GM12878 (cell line): ENCODE measurements at regions not wholly inside any gene's neighbourhood (a gene's known extent, or its start where the extent isn't known, plus 50 kb on each side); places are given as distances from the start of the nearest gene placed in this dataset.

ENCODE experiments used
- ATAC-seq: fragments of 200-7000 bp; cut with Tn5 transposase; 3 replicates; pipeline ENCODE4 v1.9.1; 2020; ENCODE audit warnings: mild to moderate bottlenecking, moderate library complexity
- BruUV-seq: library from RNA; stranded (reverse); fragments of 400-500 nt; replicated peaks from 2 replicates; lab custom pipeline; 2021; lab: Mats Ljungman, UMichigan
- CTCF ChIA-PET: fragments of 300-600 bp; sonication (Branson Sonifier 250); formaldehyde crosslinking; extraction: SDS; loops from one replicate; lab custom pipeline; 2021; ENCODE audit warnings: inconsistent platforms; lab: Yijun Ruan, JAX
- POLR2A ChIA-PET: fragments of 350-600 bp; formaldehyde crosslinking; extraction: SDS; loops from one replicate; lab custom pipeline; 2021; ENCODE audit warnings: inconsistent platforms; lab: Charles Lee
- RAD21 ChIA-PET: fragments of 300-600 bp; sonication (Branson Sonifier 250); formaldehyde crosslinking; loops from one replicate; lab custom pipeline; 2023; ENCODE audit warnings: antibody characterized with exemption; ENCODE audit not compliant: unreplicated experiment; lab: Charles Lee
- SMC1A ChIA-PET: fragments of 300-600 bp; sonication (Branson Sonifier 250); formaldehyde crosslinking; loops from one replicate; lab custom pipeline; 2023; ENCODE audit not compliant: unreplicated experiment, uncharacterized antibody; lab: Charles Lee
- DNase-seq: peaks from one replicate; pipeline ENCODE4 v3.0.0-alpha.2; 2011; ENCODE audit warnings: low read depth, low spot score
- FAIRE-seq: peaks from 3 replicates; lab custom pipeline; 2011; peaks lifted over from hg19 to GRCh38; lab: Jason Lieb, UNC
- H2AFZ ChIP-seq: 2 replicates; pipeline ENCODE4 v1.6.0; 2011; ENCODE audit warnings: low read depth, low read length, control low read depth; ENCODE audit not compliant: control insufficient read depth
- H3K27ac ChIP-seq: 2 replicates; pipeline ENCODE4 v1.5.1; 2011; ENCODE audit warnings: control low read depth; ENCODE audit not compliant: control insufficient read depth, insufficient read depth
- H3K27me3 ChIP-seq, 2 experiments: replicated peaks in 1 of 2; 2 replicates each; pipeline versions ENCODE4 v1.6.0 to v1.6.1; 2011; ENCODE audit warnings: low read length in 1 of 2; ENCODE audit not compliant: control insufficient read depth in 2 of 2, insufficient read depth in 2 of 2
- H3K36me3 ChIP-seq, 2 experiments: 2 replicates each; pipeline ENCODE4 v1.5.1; 2011; ENCODE audit warnings: low read length in 1 of 2; ENCODE audit not compliant: control insufficient read depth in 2 of 2, insufficient read depth in 2 of 2
- H3K4me1 ChIP-seq: 2 replicates; pipeline ENCODE4 v1.6.1; 2011; ENCODE audit warnings: mild to moderate bottlenecking, low read length, moderate library complexity, mixed read lengths; ENCODE audit not compliant: control insufficient read depth, insufficient read depth
- H3K4me2 ChIP-seq: 2 replicates; pipeline ENCODE4 v1.6.0; 2011; ENCODE audit warnings: control low read depth; ENCODE audit not compliant: control insufficient read depth, insufficient read depth
- H3K4me3 ChIP-seq: fragments of 200-600 bp; sonication (generic); 2 replicates; pipeline ENCODE4 v1.5.1; 2016
- H3K79me2 ChIP-seq: 2 replicates; pipeline ENCODE4 v1.6.0; 2011; ENCODE audit warnings: low read length; ENCODE audit not compliant: control insufficient read depth, insufficient read depth
- H3K9ac ChIP-seq: 2 replicates; pipeline ENCODE4 v1.8.0; 2011; ENCODE audit warnings: low read length, control low read depth, mixed read lengths; ENCODE audit not compliant: control insufficient read depth, insufficient read depth
- H3K9me3 ChIP-seq: replicated peaks from 3 replicates; pipeline ENCODE4 v1.5.1; 2011; ENCODE audit warnings: mild to moderate bottlenecking, low read length; ENCODE audit not compliant: control insufficient read depth, insufficient read depth
- H4K20me1 ChIP-seq: 2 replicates; pipeline ENCODE4 v1.6.0; 2011; ENCODE audit not compliant: control insufficient read depth, insufficient read depth
- BCL11A ChIP-seq: IDR thresholded peaks from 2 replicates; pipeline ENCODE4 v1.6.1; 2011; ENCODE audit warnings: low read depth, low read length
- CREM ChIP-seq: IDR thresholded peaks from 2 replicates; pipeline ENCODE4 v1.6.1; 2014; ENCODE audit warnings: antibody characterized with exemption, low read depth
- HDAC6 ChIP-seq: fragments of 200-600 bp; sonication (generic); IDR thresholded peaks from one replicate; pipeline ENCODE4 v1.8.0; 2017; ENCODE audit warnings: antibody characterized with exemption; ENCODE audit not compliant: unreplicated experiment
- MEF2A ChIP-seq: IDR thresholded peaks from 2 replicates; pipeline ENCODE4 v1.6.1; 2011; ENCODE audit warnings: low read depth, mild to moderate bottlenecking, low read length, moderate library complexity; ENCODE audit not compliant: insufficient read depth
- MTA3 ChIP-seq: IDR thresholded peaks from 2 replicates; pipeline ENCODE4 v1.6.1; 2012; ENCODE audit warnings: low read length, inconsistent platforms, borderline replicate concordance
- MYB ChIP-seq: fragments of 150-350 bp; IDR thresholded peaks from 2 replicates; pipeline ENCODE4 v1.6.1; 2014; ENCODE audit warnings: mild to moderate bottlenecking, low read depth, low read length, borderline replicate concordance
- NFYB ChIP-seq: IDR thresholded peaks from 2 replicates; pipeline ENCODE4 v1.6.1; 2011; ENCODE audit warnings: low read depth, mild to moderate bottlenecking, low read length, improper control_type of control experiment, moderate library complexity; ENCODE audit not compliant: insufficient read depth
- NR2C2 ChIP-seq: IDR thresholded peaks from 2 replicates; pipeline ENCODE4 v1.6.1; 2011; ENCODE audit warnings: borderline replicate concordance, low read depth; ENCODE audit not compliant: control insufficient read depth, insufficient read length
- NR2F1 ChIP-seq: fragments of 450-650 bp; conservative IDR thresholded peaks from 2 replicates; pipeline ENCODE4 v1.6.1; 2017; ENCODE audit warnings: mild to moderate bottlenecking
- RBBP5 ChIP-seq: fragments of 200-600 bp; sonication (generic); conservative IDR thresholded peaks from 2 replicates; pipeline ENCODE4 v1.6.1; 2016
- SMC3 ChIP-seq: IDR thresholded peaks from 2 replicates; pipeline ENCODE4 v1.6.1; 2011; ENCODE audit warnings: low read length, improper control_type of control experiment, borderline replicate concordance
- TARDBP ChIP-seq: IDR thresholded peaks from 2 replicates; pipeline ENCODE4 v1.6.1; 2016; ENCODE audit warnings: borderline replicate concordance
- TCF12 ChIP-seq: IDR thresholded peaks from 2 replicates; pipeline ENCODE4 v1.6.1; 2011; ENCODE audit warnings: low read depth, mild to moderate bottlenecking, low read length
- in situ Hi-C: fragments of 300-500 bp; cut with MboI; formaldehyde crosslinking; loops from 9 replicates; pipeline ENCODE4 v1.14.3; 2018; ENCODE audit warnings: mixed read lengths
- intact Hi-C: fragments of 100-400 bp; cut with micrococcal nuclease; formaldehyde crosslinking; loops from one replicate; pipeline ENCODE4 v1.14.2; 2022; ENCODE audit not compliant: unreplicated experiment
- TF ChIP-seq, protein P1 (sequence below): fragments of 450-650 bp; IDR thresholded peaks from 2 replicates; pipeline ENCODE4 v1.6.1; 2016; ENCODE audit warnings: mild to moderate bottlenecking

DNA sequence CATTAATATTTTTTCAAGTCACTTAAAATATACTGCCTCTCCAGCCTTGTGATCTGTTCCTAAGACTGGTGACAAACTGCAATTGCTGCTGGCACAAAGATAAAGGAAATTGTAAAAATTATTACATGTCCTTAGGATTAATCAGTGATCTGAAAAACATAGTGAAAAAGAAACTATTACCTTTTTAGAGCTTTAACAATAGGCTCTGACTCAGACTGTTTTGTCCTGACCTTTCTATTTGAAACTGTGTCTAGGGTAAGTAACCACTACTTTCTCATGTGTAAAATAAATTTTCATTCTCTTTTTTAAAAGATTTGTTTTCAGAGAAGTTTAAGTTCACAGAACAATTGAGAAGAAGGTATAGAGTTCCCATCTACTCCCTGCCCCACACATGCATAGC is 80.4 kb upstream of the CLEC14A start:
- ChIA-PET CTCF (no interaction called here), SMC1A (interaction anchor here (1.1 kb wide), 1 partner anchor 69 kb away, joined by 3 read pairs; no protein-coding TSS in a partner anchor), POLR2A (no interaction called here), RAD21 (no interaction called here)
- in situ Hi-C loops: no loop called here
- FAIRE-seq (no peak), DNase-seq (no peak), ATAC-seq (no peak)
- H3K36me3 ChIP-seq: no peaks in the 10 kb centered on the region
- intact Hi-C loops: no loop called here
- H3K79me2 ChIP-seq: no peaks in the 10 kb centered on the region
- H3K27me3 ChIP-seq: no peaks in the 10 kb centered on the region
- no peak overlapping the region for H2AFZ ChIP-seq
- H3K9me3 ChIP-seq: no peaks in the 10 kb centered on the region
- BruUV-seq: no TSS peak
- H3K4me2 ChIP-seq: no peak overlapping the region
- H3K9ac ChIP-seq: no peak overlapping the region
- H3K4me3 ChIP-seq: no peak overlapping the region
- no peak for TF ChIP-seq NR2C2
- no peak for TF ChIP-seq MYB
- no peak for TF ChIP-seq HDAC6
- no peak for TF ChIP-seq SMC3
- no peak for TF ChIP-seq TARDBP
- no peak for TF ChIP-seq NR2F1
- TF ChIP-seq RBBP5: no peak
- no peak for TF ChIP-seq MEF2A
- TF ChIP-seq, protein P1, sequence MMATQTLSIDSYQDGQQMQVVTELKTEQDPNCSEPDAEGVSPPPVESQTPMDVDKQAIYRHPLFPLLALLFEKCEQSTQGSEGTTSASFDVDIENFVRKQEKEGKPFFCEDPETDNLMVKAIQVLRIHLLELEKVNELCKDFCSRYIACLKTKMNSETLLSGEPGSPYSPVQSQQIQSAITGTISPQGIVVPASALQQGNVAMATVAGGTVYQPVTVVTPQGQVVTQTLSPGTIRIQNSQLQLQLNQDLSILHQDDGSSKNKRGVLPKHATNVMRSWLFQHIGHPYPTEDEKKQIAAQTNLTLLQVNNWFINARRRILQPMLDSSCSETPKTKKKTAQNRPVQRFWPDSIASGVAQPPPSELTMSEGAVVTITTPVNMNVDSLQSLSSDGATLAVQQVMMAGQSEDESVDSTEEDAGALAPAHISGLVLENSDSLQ: no peak
- TF ChIP-seq MTA3: no peak
- no peak for TF ChIP-seq CREM
- no peak for TF ChIP-seq NFYB
- TF ChIP-seq TCF12: no peak
- no peak for TF ChIP-seq BCL11A
- TF ChIP-seq, all 136 proteins: peak for 0
- H4K20me1 ChIP-seq: no peaks in the 10 kb centered on the region
- no peaks in the 10 kb centered on the region for H3K4me1 ChIP-seq
- no peak overlapping the region for H3K27ac ChIP-seq
